ENCODE measurements at regions not wholly inside any gene's neighbourhood (a gene's known extent, or its start where the extent isn't known, plus 50 kb on each side); places are given as distances from the start of the nearest gene placed in this dataset.

- DNase-seq (ENCODE audit: low read depth in 3 of 3, low spot score in 2 of 3), result no peak
Observed at GRCh38 chr6:14316651-14317386, 199.2 kb downstream of the CD83 start.

- DNase-seq (ENCODE audit: low read depth in 3 of 3, low spot score in 2 of 3), result no peak
Observed at GRCh38 chr6:14317387-14317970, 199.9 kb downstream of the CD83 start.

GRCh38 chr6:14320332-14320731 lies 202.8 kb downstream of the CD83 start:
- DNase-seq (ENCODE audit: low read depth in 3 of 3, low spot score in 2 of 3), result no peak

- DNase-seq (ENCODE audit: low read depth in 3 of 3, low spot score in 2 of 3), result no peak
Observed at GRCh38 chr6:14321992-14322772, 204.6 kb downstream of the CD83 start.

- DNase-seq (ENCODE audit: low read depth in 3 of 3, low spot score in 2 of 3), result no peak
Observed at GRCh38 chr6:14322841-14323240, 205.3 kb downstream of the CD83 start.

GRCh38 chr6:14326774-14327173 lies 209.2 kb downstream of the CD83 start:
- DNase-seq (ENCODE audit: low read depth in 3 of 3, low spot score in 2 of 3), result no peak

GRCh38 chr6:14328163-14328562 lies 210.6 kb downstream of the CD83 start:
- DNase-seq (ENCODE audit: low read depth in 3 of 3, low spot score in 2 of 3), result no peak

- no peak for DNase-seq (ENCODE audit: low read depth in 3 of 3, low spot score in 2 of 3)
Observed at GRCh38 chr6:14333556-14334305, 216.2 kb downstream of the CD83 start.

GRCh38 chr6:14335071-14335470 lies 217.5 kb downstream of the CD83 start:
- no peak for DNase-seq (ENCODE audit: low read depth in 3 of 3, low spot score in 2 of 3)

- no peak for DNase-seq (ENCODE audit: low read depth in 3 of 3, low spot score in 2 of 3)
Observed at GRCh38 chr6:14337152-14337551, 219.6 kb downstream of the CD83 start.

GRCh38 chr6:14339172-14339571 lies 221.6 kb downstream of the CD83 start:
- DNase-seq (ENCODE audit: low read depth in 3 of 3, low spot score in 2 of 3), result no peak

GRCh38 chr6:14339711-14340584 lies 222.4 kb downstream of the CD83 start:
- DNase-seq (ENCODE audit: low read depth in 3 of 3, low spot score in 2 of 3), result no peak

GRCh38 chr6:14344486-14344885 lies 226.9 kb downstream of the CD83 start:
- no peak for DNase-seq (ENCODE audit: low read depth in 3 of 3, low spot score in 2 of 3)

GRCh38 chr6:14348389-14348788 lies 230.8 kb downstream of the CD83 start:
- DNase-seq (ENCODE audit: low read depth in 3 of 3, low spot score in 2 of 3), result no peak

GRCh38 chr6:14349507-14349906 lies 231.9 kb downstream of the CD83 start:
- DNase-seq (ENCODE audit: low read depth in 3 of 3, low spot score in 2 of 3), result no peak

GRCh38 chr6:14350210-14350609 lies 232.6 kb downstream of the CD83 start:
- no peak for DNase-seq (ENCODE audit: low read depth in 3 of 3, low spot score in 2 of 3)

GRCh38 chr6:14353281-14353680 lies 235.7 kb downstream of the CD83 start:
- no peak for DNase-seq (ENCODE audit: low read depth in 3 of 3, low spot score in 2 of 3)

- no peak for DNase-seq (ENCODE audit: low read depth in 3 of 3, low spot score in 2 of 3)
Observed at GRCh38 chr6:14353798-14354197, 236.2 kb downstream of the CD83 start.

GRCh38 chr6:14354919-14355572 lies 237.5 kb downstream of the CD83 start:
- DNase-seq (ENCODE audit: low read depth in 3 of 3, low spot score in 2 of 3), result peak in 2 of 3 donors; percentile 4 to 10

GRCh38 chr6:14359438-14359837 lies 241.9 kb downstream of the CD83 start:
- no peak for DNase-seq (ENCODE audit: low read depth in 3 of 3, low spot score in 2 of 3)

Data from right renal cortex interstitium (tissue), 3 donors.